ENCODE measurements at regions not wholly inside any gene's neighbourhood (a gene's known extent, or its start where the extent isn't known, plus 50 kb on each side); places are given as distances from the start of the nearest gene placed in this dataset.

GRCh38 chr5:20245432-20245974, 257.5 kb upstream of the CDH18 start:
- ChIA-PET POLR2A (ENCODE audit: unreplicated experiment) (no interaction called here), CTCF (no interaction called here)
- H3K4me3 ChIP-seq, result no peak overlapping the region
- H3K9me3 ChIP-seq (ENCODE audit: insufficient read depth, low read depth), result no peaks in the 10 kb centered on the region
- no peaks in the 10 kb centered on the region for H3K9me2 ChIP-seq (ENCODE audit: insufficient read depth)
- H3K27me3 ChIP-seq (ENCODE audit: insufficient read depth, low read depth), result no peaks in the 10 kb centered on the region
- no peaks in the 10 kb centered on the region for H3F3A ChIP-seq (ENCODE audit: insufficient read depth, low read depth)
- no peaks in the 10 kb centered on the region for H3K4me1 ChIP-seq (replicated peaks; ENCODE audit: insufficient read depth)
- H3K4me2 ChIP-seq, result no peak overlapping the region
- TF ChIP-seq EZH2 (IDR thresholded peaks at IDR 0.05; ENCODE audit: low read depth), result no peak
- TF ChIP-seq CTCF (conservative IDR thresholded peaks at IDR 0.05), result no peak
- no peak overlapping the region for H3K27ac ChIP-seq
- no peaks in the 10 kb centered on the region for H3K36me3 ChIP-seq (ENCODE audit: low read depth)
- H2AFZ ChIP-seq, result no peak overlapping the region
- no peaks in the 10 kb centered on the region for H3K79me2 ChIP-seq (ENCODE audit: low read depth)
- no TSS peak for BruUV-seq (replicated peaks)
- DNase-seq, result no peak
- intact Hi-C loops (cut with micrococcal nuclease; ENCODE audit: unreplicated experiment), result no loop called here
- no peaks in the 10 kb centered on the region for H4K20me1 ChIP-seq (ENCODE audit: insufficient read depth)

- Histone ChIP-seq H3K4me3 (no peak overlapping the region), H3K27me3 (ENCODE audit: insufficient read depth, low read depth) (no peaks in the 10 kb centered on the region), H3K4me1 (replicated peaks; ENCODE audit: insufficient read depth) (no peaks in the 10 kb centered on the region), H3F3A (ENCODE audit: insufficient read depth, low read depth) (no peaks in the 10 kb centered on the region), H3K79me2 (ENCODE audit: low read depth) (no peaks in the 10 kb centered on the region), H3K4me2 (no peak overlapping the region), H2AFZ (no peak overlapping the region), H3K9me2 (ENCODE audit: insufficient read depth) (peaks cover 6% of the 10 kb centered on the region; the same call in 1 of the 2 replicates), H4K20me1 (ENCODE audit: insufficient read depth) (no peaks in the 10 kb centered on the region), H3K36me3 (ENCODE audit: low read depth) (no peaks in the 10 kb centered on the region), H3K27ac (no peak overlapping the region), H3K9me3 (ENCODE audit: insufficient read depth, low read depth) (no peaks in the 10 kb centered on the region; the same call in 1 of the 2 replicates)
- intact Hi-C loops (cut with micrococcal nuclease; ENCODE audit: unreplicated experiment), result no loop called here
- ChIA-PET CTCF (no interaction called here), POLR2A (ENCODE audit: unreplicated experiment) (no interaction called here)
- no peak for DNase-seq
- TF ChIP-seq CTCF (conservative IDR thresholded peaks at IDR 0.05) (no peak), EZH2 (IDR thresholded peaks at IDR 0.05; ENCODE audit: low read depth) (no peak)
- BruUV-seq (replicated peaks), result no TSS peak
Measured at GRCh38 chr5:20241351-20241750, 253.4 kb upstream of the CDH18 start.

GRCh38 chr5:20231040-20231439, 243.0 kb upstream of the CDH18 start:
- no peaks in the 10 kb centered on the region for H3K27me3 ChIP-seq (ENCODE audit: insufficient read depth, low read depth)
- no peaks in the 10 kb centered on the region for H3K36me3 ChIP-seq (ENCODE audit: low read depth)
- BruUV-seq (replicated peaks), result no TSS peak
- H3K4me2 ChIP-seq, result no peak overlapping the region
- no peak for DNase-seq
- H3K79me2 ChIP-seq (ENCODE audit: low read depth), result no peaks in the 10 kb centered on the region
- ChIA-PET CTCF (no interaction called here), POLR2A (ENCODE audit: unreplicated experiment) (interaction anchor here (0.7 kb wide), 1 partner anchor 936 kb away, joined by 4 read pairs; no protein-coding TSS in a partner anchor)
- H2AFZ ChIP-seq, result no peak overlapping the region
- intact Hi-C loops (cut with micrococcal nuclease; ENCODE audit: unreplicated experiment), result no loop called here
- no peaks in the 10 kb centered on the region for H3K9me3 ChIP-seq (ENCODE audit: insufficient read depth, low read depth)
- H3K4me1 ChIP-seq (replicated peaks; ENCODE audit: insufficient read depth), result no peaks in the 10 kb centered on the region
- no peak overlapping the region for H3K27ac ChIP-seq
- H3K4me3 ChIP-seq, result no peak overlapping the region
- H3F3A ChIP-seq (ENCODE audit: insufficient read depth, low read depth), result no peaks in the 10 kb centered on the region
- TF ChIP-seq EZH2 (IDR thresholded peaks at IDR 0.05; ENCODE audit: low read depth), result no peak
- TF ChIP-seq CTCF (conservative IDR thresholded peaks at IDR 0.05), result 0 out of 2 replicates have a peak, but pooled peaks have one; percentile 31
- no peaks in the 10 kb centered on the region; the same call in 1 of the 2 replicates for H3K9me2 ChIP-seq (ENCODE audit: insufficient read depth)
- H4K20me1 ChIP-seq (ENCODE audit: insufficient read depth), result no peaks in the 10 kb centered on the region

All from PC-9 (cell line).